ENCODE measurements at regions not wholly inside any gene's neighbourhood (a gene's known extent, or its start where the extent isn't known, plus 50 kb on each side); places are given as distances from the start of the nearest gene placed in this dataset.

DNA sequence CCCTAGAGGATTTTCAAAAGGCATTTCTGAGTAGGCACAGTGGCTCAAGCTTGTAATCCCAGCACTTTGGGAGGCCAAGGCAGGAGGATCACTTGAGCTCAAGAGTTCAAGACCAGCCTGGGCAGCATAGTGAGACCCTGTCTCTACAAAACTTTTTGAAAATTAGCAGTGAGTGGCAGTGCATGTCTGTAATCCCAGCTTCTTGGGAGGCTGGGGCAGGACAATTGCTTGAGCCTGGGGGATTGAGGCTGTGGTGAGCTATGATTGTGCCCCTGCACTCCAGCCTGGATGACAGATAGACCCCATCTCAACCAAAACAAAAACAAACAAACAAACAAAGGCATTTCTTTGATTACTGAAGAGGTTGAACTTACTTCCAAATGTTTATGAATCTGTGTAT, 201.4 kb downstream of the KIF26A start:
- no peak for DNase-seq (ENCODE audit: low read depth in 1 of 2, low spot score in 1 of 2)

DNA sequence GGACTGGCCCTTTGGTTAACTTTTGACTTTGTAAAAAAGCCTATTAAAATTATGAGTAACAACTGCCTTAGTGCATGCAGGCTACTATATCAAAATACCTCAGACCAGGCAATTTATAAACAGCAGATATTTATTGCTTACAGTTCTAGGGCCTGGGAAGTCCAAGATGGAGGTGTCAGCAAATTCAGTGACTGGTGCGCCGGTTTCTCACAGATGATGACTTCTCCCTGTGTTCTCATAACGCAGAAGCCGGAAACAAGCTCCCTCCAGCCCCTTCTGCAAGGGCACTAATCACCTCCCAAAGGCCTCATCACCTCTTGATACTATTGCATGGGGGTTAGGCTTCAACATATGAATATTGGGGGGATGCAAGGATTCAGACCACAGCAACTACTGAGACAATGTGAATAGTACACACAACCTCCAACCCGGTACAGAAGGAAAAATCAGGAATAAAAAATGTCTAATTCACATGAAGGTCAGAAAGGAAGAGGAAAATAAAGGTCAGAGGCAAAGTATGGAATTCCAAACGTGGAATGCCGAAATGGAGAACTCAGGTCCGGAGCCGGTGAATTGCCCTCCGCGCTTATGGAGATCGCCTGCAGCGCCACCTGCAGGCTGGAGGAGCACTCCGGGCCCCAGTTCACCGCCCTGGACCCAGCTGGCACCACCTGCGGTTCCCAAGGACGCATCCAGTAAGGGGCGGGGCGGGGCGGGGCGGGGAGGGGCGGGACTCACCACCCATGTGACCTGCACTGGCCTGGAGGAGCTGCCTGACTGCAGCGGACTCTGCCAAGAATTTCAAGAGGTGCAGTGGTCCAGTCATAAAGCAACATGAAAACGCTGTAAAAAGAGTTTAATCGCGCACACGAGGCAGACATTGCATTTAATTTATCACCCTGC, 203.4 kb downstream of the KIF26A start:
- no peak for DNase-seq (ENCODE audit: low read depth in 1 of 2, low spot score in 1 of 2)

DNA sequence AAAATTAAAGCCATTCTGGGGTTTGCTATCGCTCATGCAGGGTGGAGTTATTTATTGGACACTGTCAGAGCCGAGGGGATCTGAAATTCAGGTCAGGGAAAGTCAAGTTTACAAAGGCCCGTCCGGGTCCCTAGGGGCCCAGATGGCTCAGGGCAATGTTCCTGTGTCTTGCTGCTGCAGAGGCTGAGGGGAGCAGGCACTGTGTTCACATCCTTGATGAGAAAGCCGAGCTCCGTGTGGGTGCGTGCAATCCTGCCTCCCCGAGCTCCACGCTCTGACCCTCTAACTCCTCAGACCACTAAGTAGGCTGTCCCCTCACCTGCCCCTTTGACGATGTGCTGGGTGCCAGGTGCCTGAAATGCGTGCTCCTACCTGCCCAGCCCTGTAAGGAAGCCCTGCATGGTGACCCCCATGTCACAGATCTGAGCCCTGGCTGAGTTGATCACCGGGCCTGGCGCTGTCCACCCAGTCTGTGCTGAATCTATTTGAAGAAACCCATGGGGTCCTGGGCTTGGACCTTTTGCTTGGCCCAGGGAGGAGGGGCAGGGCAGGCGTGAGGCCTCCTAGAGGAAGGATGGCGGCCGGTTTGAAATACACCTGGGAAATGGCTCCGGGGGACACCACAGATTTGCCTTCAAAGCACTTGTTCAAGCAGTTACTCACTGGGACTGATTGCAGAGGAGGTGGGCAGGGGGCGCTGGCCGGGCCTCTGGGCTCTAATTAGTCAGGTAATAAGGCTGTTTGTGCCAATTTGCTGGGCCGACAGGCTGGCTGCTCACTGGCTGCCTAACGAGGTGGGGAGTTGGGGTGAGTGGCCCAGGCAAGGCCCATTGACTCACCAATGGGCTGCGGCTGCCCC, 204.3 kb downstream of the KIF26A start:
- DNase-seq (ENCODE audit: low read depth in 1 of 2, low spot score in 1 of 2), result no peak

DNA sequence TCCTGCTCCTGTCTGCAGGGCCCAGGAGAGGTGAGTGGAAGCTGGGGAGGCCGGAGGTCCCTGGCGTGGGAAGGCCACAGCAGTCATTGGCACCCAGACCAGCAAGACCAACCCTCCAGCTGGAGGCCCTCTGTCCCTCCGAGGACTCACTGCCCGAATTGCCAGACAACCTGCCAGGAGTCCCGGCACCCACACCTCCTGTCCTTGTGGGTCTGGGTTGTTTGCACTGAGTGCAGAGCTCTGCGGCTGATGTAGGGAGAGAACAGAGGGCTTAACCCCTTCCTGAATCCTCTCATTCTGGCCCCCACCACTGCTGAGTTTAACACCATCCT, 204.9 kb downstream of the KIF26A start:
- no peak for DNase-seq (ENCODE audit: low read depth in 1 of 2, low spot score in 1 of 2)

DNA sequence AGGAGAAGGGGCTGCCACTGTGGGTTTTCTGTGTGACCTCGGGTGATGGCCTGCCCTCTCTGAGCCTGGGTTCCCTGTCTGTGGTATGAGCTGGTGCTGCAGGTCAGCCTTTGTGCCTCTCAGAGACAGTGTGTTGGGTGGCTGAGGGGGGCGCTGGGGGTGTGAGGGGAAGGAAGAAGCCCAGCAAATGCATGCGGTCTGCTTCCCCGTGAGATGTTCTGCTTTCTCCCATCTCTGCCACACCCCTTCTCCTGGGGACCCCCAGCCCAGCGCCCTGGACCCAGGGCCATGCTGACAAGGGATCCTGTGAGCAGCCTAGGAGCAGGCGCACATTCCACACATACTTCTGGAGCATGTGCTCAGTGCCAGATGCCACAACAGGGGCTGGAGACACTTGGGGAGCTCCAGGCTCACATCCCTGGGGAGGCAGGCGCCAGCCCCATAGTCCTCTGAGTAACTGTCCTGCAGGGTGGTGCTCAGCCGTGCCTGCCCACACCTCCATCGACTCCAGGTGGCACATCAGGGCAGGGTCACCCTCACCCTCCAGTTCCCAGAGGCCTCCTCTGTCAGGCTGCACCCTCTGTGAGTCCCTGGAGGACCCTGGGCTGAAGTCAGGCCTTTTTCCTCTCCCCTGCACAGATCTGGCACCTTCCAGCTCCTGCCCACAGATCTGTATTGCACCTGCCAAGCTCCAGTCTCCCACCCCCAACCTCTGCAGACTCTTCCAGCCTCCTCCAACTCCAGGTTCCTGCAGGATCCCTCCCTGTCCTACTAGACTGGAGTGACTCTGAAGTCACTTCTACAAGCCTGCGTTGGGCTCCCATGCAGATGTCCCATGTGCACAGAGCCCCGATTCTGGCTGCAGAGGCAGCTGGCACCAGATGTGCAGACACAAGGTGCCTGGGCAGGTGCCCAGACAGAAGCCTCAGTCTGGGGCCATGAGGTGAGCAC, 205.6 kb downstream of the KIF26A start:
- DNase-seq (ENCODE audit: low read depth in 1 of 2, low spot score in 1 of 2), result no peak

DNA sequence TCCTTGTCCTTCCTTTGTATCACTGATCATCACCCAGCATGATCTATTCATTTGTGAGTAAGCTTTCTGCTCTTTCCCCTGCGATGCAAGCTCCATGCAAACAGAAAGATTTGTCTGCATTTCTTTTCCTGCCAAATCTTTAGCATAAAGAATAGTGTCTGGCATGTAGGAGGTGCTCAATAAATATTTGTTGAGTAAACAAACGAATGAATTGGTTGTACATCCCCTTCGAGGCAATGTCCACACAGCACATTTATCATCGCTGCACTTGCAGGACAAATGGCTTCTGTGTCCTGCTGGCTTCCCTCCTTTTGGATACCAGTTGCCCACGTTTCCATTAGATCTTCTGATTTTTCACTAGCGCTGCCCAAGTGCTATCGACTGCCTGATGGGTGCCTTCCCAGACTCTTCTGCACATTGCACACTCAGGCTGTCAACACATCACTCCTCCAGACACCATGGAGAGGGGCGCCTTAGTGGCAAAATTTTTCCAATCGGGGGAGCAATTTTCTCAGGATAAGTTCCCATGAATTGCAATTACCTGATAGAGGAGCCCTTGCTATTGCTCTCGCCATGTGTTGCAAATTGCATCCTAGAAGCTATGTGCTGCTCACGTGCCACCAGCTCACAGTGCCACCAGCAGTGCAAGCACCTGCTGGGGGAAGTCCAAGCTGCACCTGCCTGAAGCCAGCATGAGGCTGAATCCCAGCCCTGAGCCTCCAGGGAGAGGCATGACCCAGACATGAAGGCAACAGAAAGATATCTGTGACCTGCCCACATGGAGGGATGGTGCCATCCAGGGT, 206.6 kb downstream of the KIF26A start:
- no peak for DNase-seq (ENCODE audit: low read depth in 1 of 2, low spot score in 1 of 2)

DNA sequence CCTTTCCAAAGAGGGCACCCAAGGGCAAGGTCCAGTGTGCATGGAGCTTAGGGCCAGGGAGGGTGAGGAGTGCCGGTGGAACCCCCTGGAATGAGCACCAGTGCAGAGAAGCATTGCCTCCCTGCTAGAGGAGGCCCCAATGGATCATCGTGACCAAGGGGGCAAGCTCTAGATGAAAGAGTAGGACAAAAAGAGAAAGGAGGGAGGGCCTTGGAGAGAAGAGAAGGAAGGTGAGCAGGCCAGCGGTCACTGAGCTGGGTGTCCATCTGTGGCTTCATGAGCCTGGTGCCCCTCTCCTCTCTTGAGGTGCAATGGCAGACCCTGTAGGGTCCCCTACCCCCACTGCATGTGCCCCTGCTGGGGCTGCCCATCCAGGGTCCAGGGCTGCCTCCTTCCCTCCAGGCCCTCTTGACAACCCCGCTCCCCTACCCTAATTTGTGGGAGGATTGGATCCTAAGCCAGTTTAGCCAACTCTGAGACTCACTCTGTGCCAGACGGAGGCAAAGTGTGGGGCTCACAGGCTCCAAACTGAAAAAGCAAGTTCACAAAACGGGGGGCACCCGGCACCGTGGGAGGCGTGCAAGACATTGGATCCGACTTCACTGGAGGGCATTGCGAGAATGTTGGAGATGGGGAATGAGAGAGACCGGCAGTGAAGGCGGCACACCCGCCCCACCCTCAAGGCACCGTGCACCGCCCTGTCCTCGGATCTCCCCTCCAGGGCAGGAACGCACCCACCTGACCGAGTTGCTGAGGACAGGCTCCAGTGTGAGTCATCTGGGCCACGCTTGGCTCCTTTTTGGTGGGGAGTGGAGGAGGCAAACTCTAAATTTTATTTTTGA, 207.5 kb downstream of the KIF26A start:
- DNase-seq (ENCODE audit: low read depth in 1 of 2, low spot score in 1 of 2), result no peak

DNA sequence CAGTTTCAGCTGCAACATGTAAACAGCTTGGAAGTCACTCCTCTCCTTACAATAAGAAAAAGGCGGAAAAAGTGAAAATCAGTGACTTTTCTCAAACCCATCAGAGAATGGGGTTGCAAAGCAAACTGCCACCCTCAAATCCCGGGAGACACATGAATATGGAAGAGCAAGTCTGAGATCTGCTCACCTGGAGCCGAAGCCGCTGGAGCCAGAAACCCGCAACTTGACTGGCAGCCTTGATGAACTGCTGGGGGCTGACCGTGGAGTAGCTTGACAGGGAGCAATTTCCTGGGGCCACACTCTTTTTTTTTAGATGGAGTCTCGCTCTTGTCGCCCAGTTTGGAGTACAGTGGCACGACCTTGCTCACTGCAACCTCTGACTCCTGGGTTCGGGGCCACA, 208.2 kb downstream of the KIF26A start:
- no peak for DNase-seq (ENCODE audit: low read depth in 1 of 2, low spot score in 1 of 2)

DNA sequence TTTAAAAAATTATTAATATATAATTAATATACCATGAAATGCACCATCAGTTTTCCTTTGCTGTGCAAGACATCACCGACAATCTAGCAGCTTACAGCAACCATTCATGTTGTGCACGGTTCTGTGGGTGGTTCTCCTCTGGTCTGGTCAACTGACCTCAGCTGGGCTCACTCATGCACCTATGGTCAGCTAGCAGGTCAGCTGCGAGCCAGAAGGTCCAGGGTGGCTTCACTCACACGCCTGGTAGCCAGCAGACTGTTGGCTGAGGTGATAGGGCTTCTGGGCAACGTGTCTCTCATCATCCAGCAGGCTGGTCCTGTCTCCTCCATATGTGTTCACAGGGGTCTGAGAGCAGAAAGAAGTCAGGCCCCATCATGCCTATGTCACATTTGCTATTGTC, 210.4 kb downstream of the KIF26A start:
- no peak for DNase-seq (ENCODE audit: low read depth in 1 of 2, low spot score in 1 of 2)

DNA sequence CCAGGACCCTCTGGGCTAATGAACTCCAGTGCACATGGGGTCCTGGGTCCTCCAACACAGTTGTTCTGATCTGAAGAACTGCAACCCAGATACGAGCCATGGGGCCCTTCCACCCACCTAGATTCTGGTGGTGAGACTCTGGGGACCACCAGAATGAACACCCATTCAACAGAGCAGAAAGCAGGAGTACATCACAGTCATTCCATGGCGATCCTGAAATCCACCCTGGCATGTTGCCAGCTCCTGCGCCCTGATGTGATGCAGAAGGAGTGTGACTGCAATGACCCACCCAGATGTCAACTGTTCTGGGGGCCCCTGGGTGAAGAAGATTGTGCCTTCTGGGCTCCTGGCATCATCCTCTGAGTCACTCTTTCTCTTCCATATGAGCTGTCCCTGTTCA, 211.6 kb downstream of the KIF26A start:
- DNase-seq (ENCODE audit: low read depth in 1 of 2, low spot score in 1 of 2), result no peak

DNA sequence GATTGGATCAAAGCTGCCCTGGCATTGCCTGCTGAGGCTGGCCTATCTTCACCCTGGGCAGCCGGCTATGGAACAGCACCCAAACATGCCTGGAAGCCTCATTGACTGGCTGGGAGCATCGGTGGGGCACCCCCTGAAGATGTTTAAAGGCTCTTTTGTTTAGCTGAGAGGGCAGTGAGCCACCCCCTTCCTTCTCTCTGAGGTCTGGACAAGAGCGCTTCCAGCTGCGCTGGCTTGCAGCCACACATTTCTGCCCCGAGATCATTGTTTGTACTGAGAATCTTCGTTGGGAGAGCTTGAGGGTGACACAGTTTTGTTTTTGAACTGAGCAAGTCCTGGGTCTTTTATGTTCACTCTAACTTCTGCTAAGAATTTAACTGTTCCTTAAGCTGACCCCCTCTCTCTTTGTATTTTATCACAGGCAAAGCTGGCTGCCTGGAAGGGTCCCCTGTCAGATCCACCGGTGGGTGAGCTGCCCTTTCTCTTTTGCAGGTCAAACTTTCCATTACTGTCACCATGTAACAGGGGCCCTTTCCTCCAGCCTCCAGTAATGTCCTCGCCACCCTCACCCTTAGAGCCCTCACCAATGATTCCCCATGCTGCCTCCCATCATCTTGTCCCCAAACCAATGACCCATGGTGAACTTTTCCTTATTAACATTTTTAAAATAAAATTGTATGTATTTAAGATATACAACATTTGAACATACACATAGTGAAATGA, 212.2 kb downstream of the KIF26A start:
- DNase-seq (ENCODE audit: low read depth in 1 of 2, low spot score in 1 of 2), result no peak

DNA sequence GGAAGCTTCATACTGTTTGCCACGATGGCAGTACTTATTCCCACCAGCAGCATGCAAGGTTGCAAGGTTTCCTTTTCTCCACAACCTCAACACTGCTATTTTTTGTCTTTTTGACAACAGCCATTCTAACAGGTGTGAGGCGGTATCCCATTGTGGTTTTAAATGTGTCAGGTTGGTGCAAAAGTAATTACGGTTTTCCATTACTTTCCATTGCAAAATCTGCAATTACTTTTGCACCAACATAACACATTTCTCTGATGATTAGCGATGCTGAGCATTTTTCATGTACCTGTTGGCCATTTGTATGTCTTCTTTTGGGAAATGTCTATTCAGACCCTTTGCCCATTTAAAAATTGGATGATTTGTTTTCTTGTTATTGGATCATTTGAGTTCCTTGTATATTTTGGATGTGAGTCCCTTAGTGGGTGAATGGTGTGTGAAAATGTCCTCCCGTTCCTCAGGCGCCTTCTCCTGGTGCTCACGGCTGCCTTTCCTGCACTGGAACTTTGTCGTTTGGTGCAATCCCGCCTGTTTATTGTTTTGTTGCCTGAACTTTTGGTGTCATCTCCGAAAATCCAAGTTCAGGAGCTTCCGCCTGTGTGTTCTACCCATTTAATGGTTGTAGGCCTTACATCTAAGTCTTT, 213.6 kb downstream of the KIF26A start:
- no peak for DNase-seq (ENCODE audit: low read depth in 1 of 2, low spot score in 1 of 2)

DNA sequence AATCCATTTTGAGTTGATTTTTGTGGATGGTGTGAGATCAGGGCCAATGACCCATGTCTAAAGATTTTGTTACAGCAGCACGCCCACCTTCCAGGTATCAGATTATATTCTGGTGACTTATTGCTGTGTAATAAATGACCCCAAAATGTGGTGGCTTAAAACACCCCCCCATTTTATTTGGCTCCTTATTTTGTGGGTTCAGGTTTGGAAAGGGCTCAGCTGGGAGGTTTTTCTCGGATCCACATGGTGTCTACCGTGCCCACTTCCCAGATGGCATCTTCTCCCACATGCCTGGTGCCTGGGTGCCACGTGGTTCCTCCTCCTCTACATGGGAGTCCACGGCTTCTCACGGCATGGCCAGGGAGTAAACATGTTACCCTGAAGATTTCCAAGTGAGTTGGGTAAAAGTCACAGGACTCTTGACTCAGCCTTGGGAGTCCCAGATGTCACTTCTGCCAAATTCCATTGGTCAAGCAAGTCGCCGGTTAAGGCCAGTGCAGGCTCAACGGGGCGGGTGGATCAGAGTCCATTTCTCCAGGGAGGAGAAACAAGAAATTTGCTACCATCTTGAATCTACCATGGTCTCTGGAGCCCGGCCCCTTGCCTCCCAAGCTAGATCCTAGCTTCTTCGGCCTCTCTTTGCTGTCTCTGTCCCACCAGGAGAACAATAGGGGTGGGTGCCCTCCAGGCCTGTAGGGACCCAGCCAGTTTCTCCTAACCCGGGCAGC, 214.3 kb downstream of the KIF26A start:
- no peak for DNase-seq (ENCODE audit: low read depth in 1 of 2, low spot score in 1 of 2)

DNA sequence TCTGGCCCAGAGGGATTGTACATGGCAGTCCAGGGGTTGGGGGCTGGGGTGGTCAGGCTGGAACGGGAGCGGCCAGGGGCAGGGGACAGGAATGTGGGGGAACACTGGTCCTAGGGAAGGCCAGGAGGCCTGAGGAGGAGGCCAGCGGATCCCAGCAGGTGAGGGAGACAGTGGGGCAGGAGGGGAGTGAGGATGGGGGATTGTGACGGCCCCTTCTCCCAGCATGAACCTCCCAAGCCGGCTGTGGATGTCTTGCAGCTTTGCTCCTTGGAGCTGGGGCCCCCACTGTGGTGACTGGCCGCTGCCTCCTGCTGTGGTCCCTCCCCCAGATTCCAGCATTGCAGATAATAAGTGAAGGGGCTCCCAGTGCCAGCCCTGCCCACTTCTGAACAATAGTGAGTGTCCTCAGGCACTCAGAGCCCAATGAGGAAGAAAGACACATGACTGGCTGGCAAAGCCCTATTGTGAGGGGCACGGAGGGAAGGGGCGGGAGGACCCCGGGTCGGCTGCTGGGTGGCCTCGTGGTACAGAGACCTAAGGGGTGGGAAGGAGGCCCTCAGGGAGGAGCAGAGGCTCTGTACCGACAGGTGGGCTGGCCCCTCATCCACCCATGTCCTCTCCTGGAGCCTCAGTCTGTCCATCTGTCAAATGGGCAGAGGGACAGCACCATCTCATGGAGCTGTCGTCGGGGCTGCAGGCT, 215.0 kb downstream of the KIF26A start:
- DNase-seq (ENCODE audit: low read depth in 1 of 2, low spot score in 1 of 2), result no peak

DNA sequence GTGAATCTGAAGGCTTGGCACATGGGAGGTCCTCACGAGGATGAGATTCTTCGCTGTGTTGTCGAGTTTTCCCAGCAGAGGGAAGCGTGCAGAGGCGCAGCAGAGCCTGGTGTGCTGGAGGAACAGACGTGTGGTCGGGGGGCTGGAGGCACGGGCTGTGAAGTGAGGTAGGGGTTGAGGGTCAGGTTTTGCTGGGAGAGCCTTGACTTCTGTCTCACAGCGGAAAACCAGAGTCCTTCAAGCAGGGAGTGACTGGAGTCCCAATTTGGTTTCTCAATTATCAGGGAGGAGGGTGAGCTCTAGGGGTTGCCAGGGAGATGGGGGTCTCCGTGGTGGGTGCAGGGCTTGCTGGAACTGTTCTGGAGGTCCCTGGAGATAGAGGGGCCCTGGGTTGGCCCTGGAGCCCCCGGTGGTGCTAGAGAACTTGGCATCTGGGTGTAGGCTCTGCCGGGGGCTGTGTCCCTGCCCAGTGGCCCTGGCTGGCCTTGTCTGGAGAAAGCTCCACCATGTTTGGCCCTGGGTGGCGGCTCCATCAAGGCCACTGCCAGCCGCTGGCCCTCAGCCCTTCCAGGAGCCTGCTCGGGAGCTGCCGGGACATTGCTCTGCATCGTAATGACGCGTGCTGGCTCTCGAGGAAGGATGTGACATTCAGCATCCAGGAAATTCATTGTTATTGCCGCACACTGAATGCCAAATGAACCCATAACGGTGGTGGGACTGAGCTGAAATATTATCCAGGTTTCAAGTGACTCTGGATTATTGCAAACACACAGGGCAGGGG, 215.7 kb downstream of the KIF26A start:
- DNase-seq (ENCODE audit: low read depth in 1 of 2, low spot score in 1 of 2), result no peak

Data from activated CD4-positive, alpha-beta T cell treated with anti-CD3 and anti-CD28 coated beads, Interleukin-2, amount 50 U/mL, for 24 hours (primary cell).